NCI-H1092 treated with DMSO at 0.1 percent for 48 hours (cell line): ENCODE measurements at regions not wholly inside any gene's neighbourhood (a gene's known extent, or its start where the extent isn't known, plus 50 kb on each side); places are given as distances from the start of the nearest gene placed in this dataset.
"Not testable (repeated sequence)": the region's sequence is repeated elsewhere in the genome, so short reads cannot be mapped to it uniquely, and the experiment has no call there.

Experiments used
- DNase-seq: peaks from one replicate; lab custom pipeline; 2025; lab: John Stamatoyannopoulos, UW

GRCh38 chr10:21364196-21365114 is 161.0 kb downstream of the SKIDA1 start:
- DNase-seq = no peak

- DNase-seq = no peak
These were observed 161.8 kb downstream of the SKIDA1 start for GRCh38 chr10:21363731-21364104.

DNA sequence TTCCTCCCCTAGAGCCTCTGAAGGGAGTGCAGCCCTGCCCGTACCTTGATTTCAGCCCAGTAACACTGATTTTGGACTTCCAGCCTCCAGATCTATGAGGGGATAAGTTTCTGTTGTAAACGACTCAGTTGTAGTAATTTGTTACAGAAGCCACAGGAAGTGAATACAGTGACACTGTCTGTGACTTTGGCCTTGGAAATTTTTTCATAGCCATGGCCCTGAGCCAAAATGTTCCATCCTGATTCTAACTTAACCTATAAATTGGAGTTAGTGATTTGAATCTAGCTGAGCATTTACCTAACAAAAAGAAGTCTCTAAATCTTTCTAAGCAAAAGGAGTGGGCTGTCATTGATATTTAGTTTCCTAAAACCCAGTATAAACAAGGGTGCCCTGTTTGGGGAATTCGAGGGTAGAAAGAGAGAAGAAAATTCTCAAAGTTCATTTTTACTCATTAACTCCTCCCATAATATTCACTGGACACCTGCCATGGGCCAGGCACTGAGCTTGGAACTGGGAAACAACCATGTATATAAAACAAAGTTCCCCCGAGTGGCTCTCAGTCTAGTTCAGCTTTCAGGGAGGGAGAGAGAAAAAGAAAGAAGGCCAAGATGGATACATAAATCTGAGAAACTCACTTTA is 162.3 kb downstream of the SKIDA1 start:
- DNase-seq = no peak

- no peak for DNase-seq
These were observed 166.3 kb downstream of the SKIDA1 start for GRCh38 chr10:21359202-21359601.

DNA sequence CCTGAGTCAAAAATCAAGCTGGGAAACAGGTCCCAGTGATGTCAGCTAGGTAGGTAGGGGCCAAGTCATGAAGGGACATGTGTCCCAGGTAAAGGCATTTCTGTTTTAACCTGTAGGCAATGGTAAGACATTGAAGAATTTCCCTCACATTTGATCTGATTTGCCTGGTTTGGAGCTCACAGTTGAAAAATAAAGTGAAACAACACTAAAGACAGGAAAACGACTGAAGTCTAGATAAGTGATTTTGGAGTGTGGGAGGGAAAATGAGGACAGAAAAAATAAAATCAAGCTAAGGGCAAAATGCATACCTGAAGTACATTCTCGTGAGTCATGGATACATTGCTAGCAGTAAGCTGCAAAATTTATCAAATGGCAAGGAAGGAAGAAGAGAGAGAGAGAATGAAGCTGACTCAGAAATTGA is 169.9 kb downstream of the SKIDA1 start:
- DNase-seq = no peak

- DNase-seq = no peak
These were observed 172.6 kb downstream of the SKIDA1 start for GRCh38 chr10:21352886-21353285.

DNA sequence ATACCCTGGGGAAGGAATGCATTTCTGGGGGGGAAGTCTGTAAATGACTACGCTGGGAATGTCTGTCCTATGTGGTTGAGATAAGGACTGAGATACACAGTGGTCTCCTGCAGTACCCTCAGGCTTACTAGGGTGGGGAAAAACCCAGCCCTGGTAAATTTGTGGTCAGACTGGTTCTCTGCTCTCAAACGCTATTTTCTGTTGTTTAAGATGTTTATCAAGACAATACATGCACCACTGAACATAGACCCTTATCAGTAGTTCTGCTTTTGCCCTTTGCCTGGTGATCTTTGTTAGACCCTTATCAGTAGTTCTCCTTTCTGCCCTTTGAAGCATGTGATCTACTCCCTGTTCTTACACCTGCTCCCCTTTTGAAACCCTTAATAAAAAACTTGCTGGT is 173.9 kb downstream of the SKIDA1 start:
- DNase-seq = not testable (repeated sequence)

DNA sequence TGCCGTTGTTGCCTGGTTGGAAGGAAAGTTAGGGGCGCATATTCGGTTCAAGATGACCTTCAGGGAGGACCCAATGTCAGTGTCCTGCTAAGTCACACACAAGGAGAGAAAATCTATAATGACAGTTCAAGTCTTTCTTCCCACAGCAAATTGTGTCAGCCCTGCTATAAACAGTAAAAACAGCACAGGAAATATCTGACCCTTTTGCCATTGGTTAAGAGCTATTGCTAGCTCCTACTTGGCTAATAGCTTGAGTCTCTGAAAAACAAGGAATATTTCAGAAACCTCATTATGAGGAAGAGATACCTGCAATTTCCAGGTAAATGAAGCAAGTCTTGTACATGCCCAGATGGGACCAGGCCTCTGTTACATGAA is 175.6 kb downstream of the SKIDA1 start:
- DNase-seq = no peak

GRCh38 chr10:21347785-21348170 is 177.7 kb downstream of the SKIDA1 start:
- no peak for DNase-seq

DNA sequence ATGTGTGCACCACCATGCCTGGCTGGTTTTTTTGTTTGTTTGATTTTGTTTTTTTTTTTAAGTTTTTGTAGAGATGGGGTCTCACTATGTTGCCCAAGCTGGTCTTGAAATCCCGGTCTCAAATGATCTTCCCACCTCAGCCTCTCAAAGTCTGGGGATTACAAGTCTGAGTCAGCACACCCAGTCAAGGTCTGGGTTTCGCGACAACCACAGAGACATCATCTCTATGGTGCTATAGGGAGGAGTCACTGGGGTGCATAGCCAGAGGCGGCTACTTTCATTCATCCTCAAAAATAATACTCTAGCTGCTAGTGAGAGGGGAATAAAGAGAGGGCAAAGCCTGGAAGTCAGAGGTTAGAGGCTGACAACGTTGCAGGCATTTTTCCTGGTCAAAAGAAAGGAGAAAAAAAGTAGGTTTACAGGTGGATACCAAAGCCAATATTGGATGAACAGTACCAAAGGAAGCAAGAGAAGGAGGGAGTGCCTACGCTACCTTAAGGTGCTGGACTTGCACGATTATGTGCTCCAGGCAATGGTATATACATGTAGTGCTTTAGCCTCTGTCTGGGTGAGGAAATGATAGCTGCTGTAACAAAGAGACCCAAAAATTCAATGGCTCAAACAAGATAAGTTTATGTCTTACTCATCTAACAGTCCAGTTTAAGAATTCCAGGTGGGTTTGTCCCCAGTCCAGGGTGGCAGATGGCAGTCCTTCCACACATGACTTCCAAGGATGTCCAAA is 178.3 kb downstream of the SKIDA1 start:
- no peak for DNase-seq

DNA sequence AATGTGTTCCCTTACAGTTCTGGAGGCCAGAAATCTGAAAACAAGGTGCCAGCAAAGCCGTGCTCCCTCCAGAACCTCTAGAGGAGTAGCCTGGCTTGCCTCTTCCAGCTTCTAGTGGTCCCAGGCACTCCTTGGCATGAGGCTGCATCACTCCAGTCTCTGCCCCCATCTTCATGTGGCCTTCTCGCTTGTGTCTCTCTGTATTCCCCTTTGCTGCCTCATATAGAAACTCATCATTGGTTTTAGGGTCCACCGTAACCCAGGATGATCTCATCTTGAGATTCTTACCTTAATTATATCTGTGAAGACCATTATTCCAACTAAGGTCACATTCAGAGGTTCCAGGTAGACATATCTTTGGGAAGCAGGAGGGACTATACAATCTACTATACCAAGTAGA is 182.4 kb downstream of the SKIDA1 start:
- no peak for DNase-seq

DNA sequence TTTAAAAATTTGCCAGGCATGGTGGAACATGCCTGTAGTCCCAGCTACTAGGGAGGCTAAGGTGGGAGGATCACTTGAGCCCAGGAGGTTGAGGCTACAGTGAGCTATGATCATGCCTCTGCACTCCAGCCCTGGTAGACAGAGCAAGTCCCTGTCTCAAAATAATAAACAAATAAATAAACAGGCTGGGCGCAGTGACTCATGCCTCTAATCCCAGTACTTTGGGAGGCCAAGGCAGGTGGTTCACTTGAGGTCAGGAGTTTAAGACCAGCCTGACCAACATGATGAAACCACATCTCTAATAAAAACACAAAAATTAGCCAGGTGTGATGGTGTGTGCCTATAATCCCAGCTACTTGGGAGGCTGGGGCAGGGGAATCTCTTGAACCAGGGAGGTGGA is 183.0 kb downstream of the SKIDA1 start:
- not testable (repeated sequence) for DNase-seq

- DNase-seq = no peak
These were observed 185.2 kb downstream of the SKIDA1 start for GRCh38 chr10:21340331-21340730.

DNA sequence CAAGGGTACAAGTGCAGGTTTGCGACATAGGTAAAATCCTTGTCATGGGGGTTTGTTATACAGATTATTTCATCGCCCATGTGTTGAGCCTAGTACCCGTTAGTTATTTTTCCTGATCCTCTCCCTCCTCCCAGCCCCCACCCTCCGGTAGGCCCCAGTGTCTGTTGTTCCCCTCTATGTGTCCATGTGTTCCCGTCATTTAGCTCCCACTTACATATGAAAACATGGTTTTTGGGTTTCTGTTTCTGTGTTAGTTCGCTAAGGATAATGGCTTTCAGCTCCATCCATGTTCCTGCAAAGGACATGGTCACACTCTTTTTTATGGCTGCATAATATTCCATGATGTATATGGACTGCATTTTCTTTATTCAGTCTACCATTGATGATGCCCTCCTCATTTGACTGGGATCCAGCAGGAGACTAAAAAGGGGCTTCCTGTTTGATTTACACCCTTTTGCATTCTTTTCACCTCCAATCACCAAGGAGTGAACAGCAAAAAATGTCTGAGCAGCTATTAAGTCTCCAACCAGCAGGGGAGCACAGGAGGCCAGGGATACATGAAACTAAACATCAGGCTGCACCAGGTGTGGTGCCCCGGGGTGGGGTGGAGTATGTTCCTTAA is 188.2 kb downstream of the SKIDA1 start:
- no peak for DNase-seq

- DNase-seq = no peak
These were observed 188.9 kb downstream of the SKIDA1 start for GRCh38 chr10:21336476-21337170.

DNA sequence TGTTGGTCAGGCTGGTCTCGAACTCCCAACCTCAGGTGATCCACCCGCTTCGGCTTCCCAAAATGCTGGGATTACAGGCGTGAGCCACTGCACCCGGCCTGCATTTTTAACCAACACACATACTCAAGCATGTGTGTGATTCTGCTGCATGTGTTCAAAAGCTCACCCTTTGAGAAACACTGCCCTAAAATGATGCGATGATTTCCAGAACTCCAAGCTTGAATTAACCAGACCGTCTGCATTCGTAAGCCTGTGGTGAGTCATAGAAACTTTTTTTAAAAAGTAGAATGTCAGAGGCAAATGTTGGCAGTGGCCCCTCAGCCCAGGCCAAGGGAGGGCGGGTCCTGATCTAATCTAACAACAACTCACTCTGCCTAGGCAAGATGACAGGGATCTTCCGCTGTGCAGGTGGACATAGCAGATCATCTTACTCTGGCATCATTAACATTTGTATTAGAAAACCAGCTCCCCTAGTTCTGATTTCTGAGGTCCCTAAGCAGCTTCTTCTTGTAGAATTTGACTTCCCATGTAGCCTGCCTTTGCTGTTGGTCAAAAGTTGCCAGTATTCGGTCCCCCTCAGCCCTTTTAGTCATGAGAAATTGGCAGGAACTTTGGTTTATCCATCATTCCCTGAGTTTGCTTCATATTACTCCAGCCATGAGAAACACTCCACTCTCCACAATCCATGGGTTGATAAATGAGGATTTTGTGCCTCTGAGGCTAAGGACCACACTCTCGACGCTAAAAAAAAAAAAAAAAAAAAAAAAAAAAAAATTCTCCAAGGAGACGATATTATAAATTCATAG is 190.4 kb downstream of the SKIDA1 start:
- DNase-seq = no peak

- DNase-seq = no peak
These were observed 194.9 kb downstream of the SKIDA1 start for GRCh38 chr10:21330628-21331020.

GRCh38 chr10:21329995-21330627 is 195.4 kb downstream of the SKIDA1 start:
- no peak for DNase-seq

DNA sequence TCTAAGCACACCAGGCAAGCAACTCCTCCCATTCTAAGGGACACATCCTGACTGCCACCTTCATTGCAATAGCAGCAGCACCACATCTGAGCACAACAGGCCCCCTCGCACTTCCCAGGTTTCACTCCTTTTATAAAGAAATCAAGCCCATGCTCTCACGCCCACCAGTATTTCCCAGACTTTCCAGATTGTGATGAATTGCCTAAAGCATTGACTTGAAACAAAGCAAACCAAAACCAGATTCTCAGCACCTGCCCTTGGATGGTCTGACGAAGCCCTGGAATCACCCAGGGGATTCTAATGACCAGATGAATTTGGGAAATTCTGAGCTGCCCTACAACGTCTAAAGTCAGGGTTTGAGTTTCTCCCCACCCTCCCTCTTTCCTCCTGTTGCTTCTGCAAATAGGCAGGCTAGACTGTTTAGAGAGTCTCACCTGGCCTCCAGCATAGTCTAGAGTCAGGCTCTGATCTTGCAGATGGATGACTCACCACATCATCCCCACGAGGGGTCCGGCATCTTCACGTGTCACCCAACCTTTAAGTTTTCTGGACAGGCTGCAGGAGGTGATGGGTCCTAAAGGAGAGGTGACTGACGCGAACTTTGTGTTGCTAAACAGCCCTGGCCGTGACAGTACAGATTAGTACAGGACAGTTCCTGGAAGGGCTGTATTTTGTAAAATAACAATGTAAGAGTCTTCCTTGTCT is 198.0 kb downstream of the SKIDA1 start:
- no peak for DNase-seq
